ENCODE measurements at regions not wholly inside any gene's neighbourhood (a gene's known extent, or its start where the extent isn't known, plus 50 kb on each side); places are given as distances from the start of the nearest gene placed in this dataset.

DNA sequence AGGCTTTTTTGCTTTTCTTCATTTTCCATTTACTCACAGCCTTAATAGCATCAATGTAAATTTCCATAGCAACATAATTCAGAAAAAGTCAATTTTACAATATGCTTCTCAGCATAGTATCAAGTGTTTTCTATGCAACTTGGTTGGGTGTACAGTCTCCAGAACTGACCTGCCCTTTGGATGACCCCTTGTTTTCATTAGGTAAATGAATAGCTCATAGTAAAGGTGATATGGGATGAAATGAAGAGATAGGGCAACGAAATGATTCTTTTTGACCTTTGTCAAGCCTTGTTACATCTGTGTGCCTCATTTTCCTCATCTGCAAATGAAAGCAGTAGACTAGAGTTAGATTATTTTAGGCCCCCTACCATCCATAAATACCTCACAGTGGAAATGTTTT, 1081.0 kb downstream of the TMTC2 start:
- TF ChIP-seq EZH2 (IDR thresholded peaks at IDR 0.05; ENCODE audit: insufficient read depth, low read length) (no peak), CTCF (IDR thresholded peaks at IDR 0.05; ENCODE audit: insufficient read depth, low read depth, low read length) (no peak)
- H3K9me3 ChIP-seq (ENCODE audit: insufficient read depth, low read depth, low read length), result no peaks in the 10 kb centered on the region
- H3K4me2 ChIP-seq (ENCODE audit: low read length), result no peak overlapping the region
- no peaks in the 10 kb centered on the region for H4K20me1 ChIP-seq (ENCODE audit: insufficient read depth, low read length)
- H2AFZ ChIP-seq (ENCODE audit: low read depth, low read length), result no peak overlapping the region
- H3K27me3 ChIP-seq (ENCODE audit: insufficient read depth, low read length), result no peaks in the 10 kb centered on the region
- Mint-ChIP-seq H3K4me3 (ENCODE audit: unreplicated experiment) (no peak overlapping the region), H3K27ac (ENCODE audit: unreplicated experiment) (no peak overlapping the region), H3K36me3 (ENCODE audit: low read depth, unreplicated experiment) (no peaks in the 10 kb centered on the region), H3K9me3 (ENCODE audit: unreplicated experiment) (peaks cover 4% of the 10 kb centered on the region), H3K27me3 (ENCODE audit: low read depth, unreplicated experiment) (no peaks in the 10 kb centered on the region), H3K4me1 (ENCODE audit: low read depth, unreplicated experiment) (no peaks in the 10 kb centered on the region)
- no peak overlapping the region for H3K9ac ChIP-seq (ENCODE audit: low read length)
- H3K4me3 ChIP-seq (ENCODE audit: insufficient read depth, low read depth, low read length), result no peak overlapping the region
- H3K79me2 ChIP-seq (ENCODE audit: insufficient read depth, low read length), result no peaks in the 10 kb centered on the region
- H3K4me1 ChIP-seq (ENCODE audit: insufficient read depth, low read length), result no peaks in the 10 kb centered on the region
- no peak overlapping the region for H3K27ac ChIP-seq (ENCODE audit: low read depth, low read length)
- DNase-seq (ENCODE audit: low read depth), result no peak
- no peaks in the 10 kb centered on the region for H3K36me3 ChIP-seq (ENCODE audit: insufficient read depth, low read length)
- FAIRE-seq, result no peak

DNA sequence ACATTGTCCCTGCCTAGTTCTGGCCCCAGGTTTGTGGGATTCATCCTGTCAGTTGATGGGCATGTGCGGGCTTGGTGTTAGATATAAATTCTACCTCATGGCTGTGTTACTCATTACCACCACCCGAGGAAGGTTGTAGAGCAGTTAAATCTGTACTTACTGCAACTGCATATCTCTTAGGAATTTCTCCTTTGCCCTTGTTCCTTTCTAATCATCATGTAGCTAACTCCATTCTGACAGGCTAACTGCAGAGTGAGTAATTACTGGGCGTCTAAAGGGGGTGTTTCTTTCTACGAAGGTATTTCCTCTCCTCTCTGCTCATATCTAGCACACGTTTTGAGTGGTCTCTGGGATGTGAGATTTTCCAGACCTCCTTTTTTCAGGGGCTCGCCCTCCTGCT, 1076.7 kb downstream of the TMTC2 start:
- Histone ChIP-seq H3K4me3 (ENCODE audit: insufficient read depth, low read depth, low read length) (no peak overlapping the region), H3K4me2 (ENCODE audit: low read length) (no peak overlapping the region), H3K27ac (ENCODE audit: low read depth, low read length) (no peak overlapping the region), H4K20me1 (ENCODE audit: insufficient read depth, low read length) (no peaks in the 10 kb centered on the region), H2AFZ (ENCODE audit: low read depth, low read length) (no peak overlapping the region), H3K4me1 (ENCODE audit: insufficient read depth, low read length) (no peaks in the 10 kb centered on the region), H3K36me3 (ENCODE audit: insufficient read depth, low read length) (no peaks in the 10 kb centered on the region), H3K27me3 (ENCODE audit: insufficient read depth, low read length) (no peaks in the 10 kb centered on the region), H3K9ac (ENCODE audit: low read length) (no peak overlapping the region), H3K79me2 (ENCODE audit: insufficient read depth, low read length) (no peaks in the 10 kb centered on the region), H3K9me3 (ENCODE audit: insufficient read depth, low read depth, low read length) (no peaks in the 10 kb centered on the region)
- no peak for FAIRE-seq
- peaks cover 3% of the 10 kb centered on the region for H3K9me3 Mint-ChIP-seq (ENCODE audit: unreplicated experiment)
- TF ChIP-seq EZH2 (IDR thresholded peaks at IDR 0.05; ENCODE audit: insufficient read depth, low read length), result no peak
- no peak for TF ChIP-seq CTCF (IDR thresholded peaks at IDR 0.05; ENCODE audit: insufficient read depth, low read depth, low read length)
- DNase-seq (ENCODE audit: low read depth), result no peak
- H3K4me3 Mint-ChIP-seq (ENCODE audit: unreplicated experiment), result no peak overlapping the region
- no peaks in the 10 kb centered on the region for H3K4me1 Mint-ChIP-seq (ENCODE audit: low read depth, unreplicated experiment)
- no peaks in the 10 kb centered on the region for H3K27me3 Mint-ChIP-seq (ENCODE audit: low read depth, unreplicated experiment)
- no peak overlapping the region for H3K27ac Mint-ChIP-seq (ENCODE audit: unreplicated experiment)
- H3K36me3 Mint-ChIP-seq (ENCODE audit: low read depth, unreplicated experiment), result no peaks in the 10 kb centered on the region

DNA sequence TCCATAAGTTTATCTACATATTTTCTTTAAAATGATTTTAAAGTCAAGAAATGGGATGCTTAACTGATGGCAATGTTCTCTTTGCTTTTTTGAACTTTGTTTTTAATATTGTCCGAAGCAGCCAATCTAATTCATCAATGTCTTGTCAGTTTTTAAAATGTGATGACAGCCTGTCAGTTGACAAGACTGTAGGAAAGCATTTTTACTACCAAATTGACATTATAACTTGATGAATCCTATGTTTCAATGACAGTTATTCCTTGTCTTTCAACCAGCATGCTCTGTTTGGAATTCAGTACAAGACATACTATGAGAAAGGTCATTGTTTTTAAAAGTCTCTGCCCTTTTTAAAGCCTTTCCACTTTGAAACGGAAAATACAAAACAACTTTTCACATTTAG, 1073.2 kb downstream of the TMTC2 start:
- H3K27ac ChIP-seq (ENCODE audit: low read depth, low read length), result no peak overlapping the region
- no peaks in the 10 kb centered on the region for H4K20me1 ChIP-seq (ENCODE audit: insufficient read depth, low read length)
- H3K9me3 ChIP-seq (ENCODE audit: insufficient read depth, low read depth, low read length), result no peaks in the 10 kb centered on the region
- no peak overlapping the region for H3K4me2 ChIP-seq (ENCODE audit: low read length)
- no peaks in the 10 kb centered on the region for H3K27me3 Mint-ChIP-seq (ENCODE audit: low read depth, unreplicated experiment)
- no peak overlapping the region for H3K27ac Mint-ChIP-seq (ENCODE audit: unreplicated experiment)
- DNase-seq (ENCODE audit: low read depth) (no peak), FAIRE-seq (no peak)
- no peak overlapping the region for H3K9ac ChIP-seq (ENCODE audit: low read length)
- no peak overlapping the region for H3K4me3 ChIP-seq (ENCODE audit: insufficient read depth, low read depth, low read length)
- no peaks in the 10 kb centered on the region for H3K36me3 ChIP-seq (ENCODE audit: insufficient read depth, low read length)
- no peak overlapping the region for H3K4me3 Mint-ChIP-seq (ENCODE audit: unreplicated experiment)
- no peaks in the 10 kb centered on the region for H3K27me3 ChIP-seq (ENCODE audit: insufficient read depth, low read length)
- TF ChIP-seq EZH2 (IDR thresholded peaks at IDR 0.05; ENCODE audit: insufficient read depth, low read length), result no peak
- TF ChIP-seq CTCF (IDR thresholded peaks at IDR 0.05; ENCODE audit: insufficient read depth, low read depth, low read length), result no peak
- no peak overlapping the region for H2AFZ ChIP-seq (ENCODE audit: low read depth, low read length)
- H3K4me1 ChIP-seq (ENCODE audit: insufficient read depth, low read length), result no peaks in the 10 kb centered on the region
- H3K9me3 Mint-ChIP-seq (ENCODE audit: unreplicated experiment), result peaks cover 3% of the 10 kb centered on the region
- no peaks in the 10 kb centered on the region for H3K4me1 Mint-ChIP-seq (ENCODE audit: low read depth, unreplicated experiment)
- no peaks in the 10 kb centered on the region for H3K36me3 Mint-ChIP-seq (ENCODE audit: low read depth, unreplicated experiment)
- H3K79me2 ChIP-seq (ENCODE audit: insufficient read depth, low read length), result no peaks in the 10 kb centered on the region

All from astrocyte (in vitro differentiated cells and primary cell).